ENCODE measurements at regions not wholly inside any gene's neighbourhood (a gene's known extent, or its start where the extent isn't known, plus 50 kb on each side); places are given as distances from the start of the nearest gene placed in this dataset.
"Not testable (repeated sequence)": the region's sequence is repeated elsewhere in the genome, so short reads cannot be mapped to it uniquely, and the experiment has no call there.

GRCh38 chr16:7231762-7232161 is 100.9 kb upstream of the RBFOX1 start:
- CTCF ChIA-PET = no interaction called here
- no peak overlapping the region for H3K4me2 ChIP-seq (ENCODE audit: low read length)
- no peak overlapping the region for H3K4me3 ChIP-seq (replicated peaks in 1 of 2; ENCODE audit: low read depth in 1 of 2, low read length in 2 of 2)
- no peak overlapping the region for H2AFZ ChIP-seq (ENCODE audit: low read depth, low read length, poor library complexity, severe bottlenecking)
- POLR2A ChIA-PET = no interaction called here
- peaks cover 10 to 13% of the 10 kb centered on the region in 2 experiments; a peak in 2 of 4 replicates for H3K9me3 ChIP-seq (ENCODE audit: control insufficient read depth in 1 of 2, insufficient read depth in 1 of 2, low read depth in 1 of 2, low read length in 2 of 2)
- H3K9me2 ChIP-seq (ENCODE audit: insufficient read depth) = no peaks in the 10 kb centered on the region
- H3K79me2 ChIP-seq (ENCODE audit: insufficient read depth, low read length) = no peaks in the 10 kb centered on the region
- RAD21 ChIA-PET (ENCODE audit: low non-redundant PET in 1 of 2, low total read pairs in 2 of 2, uncharacterized antibody in 2 of 2, unreplicated experiment in 2 of 2) = no interaction called here
- H4K20me1 ChIP-seq (ENCODE audit: insufficient read depth) = no peaks in the 10 kb centered on the region
- no peaks in the 10 kb centered on the region for H3K27me3 ChIP-seq (ENCODE audit: insufficient read depth, low read length)
- H3K4me1 ChIP-seq (ENCODE audit: control insufficient read depth in 1 of 2, insufficient read depth in 2 of 2, low read length in 2 of 2) = no peaks in the 10 kb centered on the region
- no peaks in the 10 kb centered on the region for H3K36me3 ChIP-seq (ENCODE audit: control insufficient read depth in 1 of 2, insufficient read depth in 2 of 2, low read length in 2 of 2)
- ATAC-seq = no peak
- no peak overlapping the region for H3K27ac ChIP-seq (ENCODE audit: low read depth, low read length)
- TF ChIP-seq CBX3 (IDR thresholded peaks at IDR 0.05; ENCODE audit: low read depth) (no peak), ZBTB33 (IDR thresholded peaks at IDR 0.05; ENCODE audit: extremely low read depth, insufficient replicate concordance, low read length) (no peak)
- TF ChIP-seq, protein P1, sequence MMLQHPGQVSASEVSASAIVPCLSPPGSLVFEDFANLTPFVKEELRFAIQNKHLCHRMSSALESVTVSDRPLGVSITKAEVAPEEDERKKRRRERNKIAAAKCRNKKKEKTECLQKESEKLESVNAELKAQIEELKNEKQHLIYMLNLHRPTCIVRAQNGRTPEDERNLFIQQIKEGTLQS (IDR thresholded peaks at IDR 0.05) = no peak
- DNase-seq (ENCODE audit: low read depth, low spot score) = no peak
- intact Hi-C loops (cut with micrococcal nuclease) = no loop called here
- no peak overlapping the region for H3K9ac ChIP-seq (ENCODE audit: low read length)
- BruUV-seq (replicated peaks) = no TSS peak

- H3K4me1 ChIP-seq (ENCODE audit: control insufficient read depth in 1 of 2, insufficient read depth in 2 of 2, low read length in 2 of 2); RAD21 ChIA-PET (ENCODE audit: low non-redundant PET in 1 of 2, low total read pairs in 2 of 2, uncharacterized antibody in 2 of 2, unreplicated experiment in 2 of 2); DNase-seq (ENCODE audit: low read depth, low spot score); CTCF ChIA-PET; H3K4me2 ChIP-seq (ENCODE audit: low read length); intact Hi-C loops (cut with micrococcal nuclease); H2AFZ ChIP-seq (ENCODE audit: low read depth, low read length, poor library complexity, severe bottlenecking); BruUV-seq (replicated peaks); H3K27me3 ChIP-seq (ENCODE audit: insufficient read depth, low read length); H3K36me3 ChIP-seq (ENCODE audit: control insufficient read depth in 1 of 2, insufficient read depth in 2 of 2, low read length in 2 of 2); H3K79me2 ChIP-seq (ENCODE audit: insufficient read depth, low read length); H4K20me1 ChIP-seq (ENCODE audit: insufficient read depth); POLR2A ChIA-PET; H3K27ac ChIP-seq (ENCODE audit: low read depth, low read length); ATAC-seq; H3K9ac ChIP-seq (ENCODE audit: low read length); H3K4me3 ChIP-seq (replicated peaks in 1 of 2; ENCODE audit: low read depth in 1 of 2, low read length in 2 of 2); H3K9me2 ChIP-seq (ENCODE audit: insufficient read depth): not testable (repeated sequence)
- H3K9me3 ChIP-seq (ENCODE audit: control insufficient read depth in 1 of 2, insufficient read depth in 1 of 2, low read depth in 1 of 2, low read length in 2 of 2) = peaks cover 4 to 13% of the 10 kb centered on the region in 2 experiments; a peak in 2 of 4 replicates
Measured at GRCh38 chr16:7229433-7230218, 103.0 kb upstream of the RBFOX1 start.
